ENCODE measurements at regions not wholly inside any gene's neighbourhood (a gene's known extent, or its start where the extent isn't known, plus 50 kb on each side); places are given as distances from the start of the nearest gene placed in this dataset.

DNA sequence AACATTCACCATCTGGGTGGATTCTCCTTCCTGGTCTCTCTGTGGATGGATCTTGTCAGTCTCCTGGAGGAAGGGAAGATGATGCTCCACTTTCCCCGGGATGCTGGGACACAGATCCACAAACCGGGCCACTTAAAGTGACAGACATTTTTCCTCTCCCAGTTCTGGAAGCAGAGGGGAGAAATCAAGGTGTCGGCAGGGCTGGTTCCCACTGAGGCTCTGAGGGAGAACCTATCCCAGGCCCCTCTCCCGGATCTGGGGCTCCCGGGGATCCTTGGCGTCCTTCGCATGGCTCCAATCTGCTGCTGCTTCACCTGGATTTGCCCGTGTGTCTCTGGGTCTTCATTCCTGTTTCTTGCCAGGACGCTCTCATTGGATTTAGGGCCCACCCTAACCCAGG lies 263.1 kb upstream of the TNRC6C start:
- no peak for DNase-seq

DNA sequence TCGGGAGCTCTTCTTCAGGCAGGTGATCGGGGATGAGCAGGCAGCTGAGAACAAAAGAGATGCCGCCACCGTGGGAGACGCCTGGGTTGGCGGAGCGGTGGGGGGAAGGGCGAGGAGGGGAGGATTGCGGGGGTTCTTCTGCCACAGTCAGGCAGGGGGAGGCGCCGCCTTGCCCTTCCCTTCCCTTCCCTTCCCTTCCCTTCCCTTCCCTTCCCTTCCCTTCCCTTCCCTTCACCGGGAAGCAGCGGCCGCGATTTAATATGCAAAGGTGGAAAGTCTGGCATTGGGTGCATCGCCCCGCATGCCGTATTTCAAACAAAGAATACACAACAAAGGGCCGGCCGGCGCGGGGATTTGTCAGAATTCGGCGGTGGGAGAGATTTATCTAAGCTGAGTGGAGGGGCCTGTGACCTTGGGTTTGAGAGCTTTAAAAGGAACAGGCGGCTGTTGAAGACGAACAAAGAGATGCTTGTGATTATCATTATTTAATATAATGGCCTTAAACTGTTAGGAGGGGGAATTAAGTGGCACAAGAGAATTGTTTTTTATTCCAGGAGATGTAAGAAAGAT lies 262.3 kb upstream of the TNRC6C start:
- no peak for DNase-seq

DNA sequence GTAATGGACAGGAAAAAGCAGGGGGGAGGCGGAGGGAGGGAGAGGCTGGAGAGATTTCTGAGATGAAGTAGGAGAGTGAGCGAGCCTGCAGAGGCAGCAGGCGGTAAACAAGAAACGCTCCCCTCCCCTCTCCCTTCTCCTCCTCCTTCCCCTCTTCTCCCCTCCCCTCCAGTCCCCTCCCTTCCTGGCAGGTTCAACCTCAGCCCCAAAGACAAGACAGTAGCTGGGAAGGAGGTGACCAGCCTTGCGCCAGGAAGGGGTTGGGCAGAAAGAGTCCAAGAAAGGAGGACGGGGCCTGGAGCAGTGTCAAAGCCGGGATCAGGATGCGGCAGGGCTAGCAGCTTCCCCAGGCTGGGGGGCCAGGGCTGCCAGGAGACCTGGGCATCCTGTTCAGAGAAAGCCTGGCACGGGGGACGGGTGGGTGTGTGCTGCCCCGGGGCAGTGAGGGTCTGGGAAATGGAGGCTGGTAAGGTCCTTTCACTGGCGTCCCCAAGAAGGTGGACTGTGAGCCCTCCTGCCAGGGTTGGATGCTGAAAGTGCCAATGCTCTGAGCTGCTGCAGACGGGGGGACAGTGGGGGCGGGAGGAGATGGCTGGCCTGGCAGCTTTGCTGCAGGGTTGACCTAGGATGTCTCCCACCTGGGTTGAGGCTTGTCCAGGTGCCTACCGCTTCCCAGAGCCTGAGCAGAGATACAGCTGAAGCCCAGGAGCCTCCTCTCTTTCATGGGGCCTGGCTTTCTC lies 261.6 kb upstream of the TNRC6C start:
- no peak for DNase-seq

GRCh38 chr17:77697480-77698400 lies 260.8 kb upstream of the TNRC6C start:
- no peak for DNase-seq

DNA sequence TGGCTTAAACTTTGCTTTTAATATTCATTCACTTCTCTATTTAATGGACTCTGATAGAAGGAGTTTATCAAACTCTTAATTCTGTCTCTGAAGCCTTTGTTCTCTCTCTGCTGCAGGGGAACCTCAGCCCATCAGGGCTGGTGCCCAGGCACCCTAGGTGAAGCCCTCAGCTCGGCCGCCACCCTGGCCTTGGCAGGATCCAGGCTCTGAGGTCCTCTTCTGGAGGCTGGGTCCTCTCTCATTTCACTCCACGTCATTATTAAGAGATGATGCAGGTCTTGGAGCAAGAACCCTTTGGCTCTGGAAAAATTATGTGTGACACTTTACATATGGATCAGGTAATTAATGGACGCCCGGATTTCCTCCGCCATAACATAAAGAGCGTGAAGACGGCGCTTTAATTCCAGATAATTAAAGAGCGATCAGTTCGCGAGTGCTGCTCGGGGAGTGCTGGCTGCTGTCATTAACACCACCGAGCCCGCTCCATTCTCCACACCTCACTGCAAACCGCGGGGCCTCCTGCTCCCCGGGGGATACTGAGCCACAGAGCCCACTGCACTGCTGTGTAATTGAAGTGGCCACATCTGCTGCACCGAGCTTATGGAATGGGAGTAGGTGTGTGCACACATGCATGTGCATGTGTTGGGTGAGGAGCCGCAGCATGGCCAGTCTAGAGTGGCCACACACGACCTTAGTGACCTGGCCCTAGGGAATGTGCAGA lies 259.4 kb upstream of the TNRC6C start:
- DNase-seq = no peak

DNA sequence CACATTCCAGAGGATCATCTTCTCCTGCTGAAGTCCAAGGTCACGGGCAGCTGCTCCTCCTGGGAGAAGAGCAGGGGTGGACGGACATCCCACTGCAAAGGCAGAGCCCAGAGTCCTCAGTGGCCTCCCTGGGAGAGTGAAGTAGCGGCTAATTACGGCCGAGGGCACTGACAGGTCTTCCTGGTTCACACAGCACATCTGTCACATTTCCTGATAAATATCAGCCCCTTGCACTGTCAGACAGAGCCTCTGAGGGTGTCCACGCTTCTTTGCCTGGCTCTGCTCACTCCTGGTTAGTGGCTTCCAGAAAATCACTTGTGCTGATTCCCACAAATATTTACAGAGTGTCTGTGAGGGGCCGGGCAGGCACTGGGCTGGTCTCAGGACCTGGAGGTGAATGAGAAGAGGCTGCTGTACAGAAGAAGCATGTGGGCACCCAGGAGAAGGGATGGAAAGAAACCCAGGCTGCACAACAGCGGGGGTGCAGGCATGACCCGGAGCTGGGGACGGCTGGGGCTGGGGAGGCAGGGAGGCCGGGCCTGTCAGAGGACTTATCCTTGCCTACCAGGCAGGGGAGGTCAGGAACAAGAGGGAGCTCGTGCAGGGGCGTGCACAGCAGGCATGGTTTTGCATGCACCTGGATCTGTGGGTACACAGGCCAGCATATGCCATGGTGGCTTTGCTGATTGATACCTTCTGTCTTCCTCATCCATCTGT lies 258.2 kb upstream of the TNRC6C start:
- no peak for DNase-seq

DNA sequence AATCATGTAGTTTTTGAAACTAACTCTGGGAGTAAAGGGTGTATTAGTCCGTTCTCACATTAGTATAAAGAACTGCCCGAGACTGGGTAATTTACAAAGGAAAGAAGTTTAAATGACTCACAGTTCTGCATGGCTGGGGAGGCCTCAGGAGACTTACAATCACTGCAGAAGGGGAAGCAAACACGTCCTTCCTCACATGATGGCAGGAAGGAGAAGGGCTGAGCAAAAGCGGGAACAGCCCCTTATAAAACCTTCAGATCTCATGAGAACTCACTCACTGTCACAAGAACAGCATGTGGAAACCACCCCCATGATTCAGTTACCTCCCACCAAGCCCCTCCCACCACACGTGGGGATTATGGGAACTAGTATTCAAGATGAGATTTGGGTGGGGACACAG lies 256.5 kb upstream of the TNRC6C start:
- no peak for DNase-seq

- DNase-seq = no peak
Measured at GRCh38 chr17:77704048-77704815, 254.3 kb upstream of the TNRC6C start.

- no peak for DNase-seq
Measured at GRCh38 chr17:77706938-77707337, 251.6 kb upstream of the TNRC6C start.

- no peak for DNase-seq
Measured at GRCh38 chr17:77707546-77707945, 251.0 kb upstream of the TNRC6C start.

DNA sequence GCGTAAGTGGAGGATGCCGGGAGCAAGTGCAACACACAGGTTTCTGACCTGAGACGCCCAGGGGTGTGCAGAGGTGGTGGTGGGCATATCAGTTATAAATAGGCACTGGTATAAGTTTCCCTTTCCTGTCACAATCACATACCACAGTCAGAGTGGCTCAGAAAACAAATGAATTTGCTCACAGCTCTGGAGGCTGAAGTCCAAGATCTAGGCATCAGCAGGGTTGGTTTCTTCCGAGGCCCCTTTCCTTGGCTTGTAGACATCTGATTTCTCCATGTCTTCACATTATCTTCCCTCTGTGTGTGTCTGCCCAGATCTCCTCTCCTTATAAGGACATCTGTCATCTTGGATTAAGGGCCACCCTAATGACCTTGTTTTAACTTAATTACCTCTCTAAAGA lies 250.5 kb upstream of the TNRC6C start:
- DNase-seq = no peak

DNA sequence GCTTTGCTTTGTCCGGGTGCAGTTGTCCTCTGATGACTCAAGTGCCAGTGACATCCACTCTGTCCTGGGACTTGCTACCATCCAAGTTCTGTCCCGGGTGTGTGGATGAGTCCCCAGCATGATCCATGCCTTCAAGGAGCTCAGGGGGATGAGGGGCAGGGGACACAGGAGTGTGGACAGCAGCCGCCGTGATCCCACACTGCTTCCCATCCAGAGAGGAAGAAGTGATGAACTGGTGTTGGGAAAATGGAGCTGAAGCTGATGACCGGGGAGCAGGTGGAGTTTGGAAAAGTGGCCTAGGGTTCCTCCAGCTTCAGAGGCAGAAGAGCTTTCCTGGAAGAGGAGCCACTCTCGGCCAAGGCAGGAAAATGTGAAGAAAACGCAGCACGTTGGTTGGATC lies 249.6 kb upstream of the TNRC6C start:
- DNase-seq = no peak

GRCh38 chr17:77709594-77709993 lies 248.9 kb upstream of the TNRC6C start:
- DNase-seq = no peak

GRCh38 chr17:77712578-77712977 lies 245.9 kb upstream of the TNRC6C start:
- no peak for DNase-seq

DNA sequence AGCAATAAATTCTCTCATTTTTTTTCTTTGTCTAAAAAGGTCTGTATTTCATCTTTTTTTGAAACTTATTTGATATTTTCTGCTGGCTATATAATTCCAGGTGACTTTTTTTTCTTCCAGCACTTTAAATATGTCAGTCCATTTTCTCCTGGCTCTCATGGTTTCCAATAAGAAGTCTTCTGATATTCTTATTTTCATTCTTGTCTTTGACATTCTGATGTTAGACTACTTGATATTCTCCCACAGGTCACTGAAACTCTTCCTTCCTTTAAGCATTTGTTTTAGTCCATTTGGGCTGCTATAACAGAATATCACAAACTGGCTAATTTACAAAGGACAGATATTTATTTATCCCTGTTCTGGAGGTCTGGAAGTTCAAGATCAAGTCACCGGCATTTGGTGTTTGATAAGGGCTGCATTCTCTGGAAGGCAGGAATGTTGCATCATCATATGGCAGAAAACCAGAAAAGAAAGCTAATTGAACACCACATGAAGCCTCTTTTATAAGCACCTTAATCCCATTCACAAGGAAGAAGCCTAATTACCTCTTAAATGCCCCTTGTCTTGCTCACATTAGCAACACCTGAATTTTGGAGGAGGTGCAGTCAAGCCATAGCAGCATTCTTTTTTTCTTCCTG lies 242.1 kb upstream of the TNRC6C start:
- no peak for DNase-seq

GRCh38 chr17:77717941-77718668 lies 240.4 kb upstream of the TNRC6C start:
- no peak for DNase-seq

- no peak for DNase-seq
Measured at GRCh38 chr17:77718669-77718961, 239.9 kb upstream of the TNRC6C start.

DNA sequence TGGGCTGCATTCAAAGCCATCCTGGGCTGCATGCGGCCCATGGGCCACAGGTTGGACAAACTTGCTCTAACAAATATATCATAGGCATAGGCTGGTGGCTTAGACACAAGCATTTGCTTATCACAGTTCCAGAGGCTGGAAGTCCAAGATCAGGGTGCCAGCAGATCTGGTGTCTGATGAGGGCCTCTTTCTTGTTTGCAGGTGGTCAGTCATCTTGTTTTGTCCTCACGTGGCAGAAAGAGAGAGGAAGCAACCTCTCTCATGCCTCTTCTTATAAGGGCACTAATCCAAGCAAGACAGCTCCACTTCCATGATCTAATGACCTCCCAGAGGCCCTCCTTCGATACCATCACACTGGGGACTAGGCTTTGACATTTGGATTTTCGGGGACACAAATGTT lies 238.7 kb upstream of the TNRC6C start:
- no peak for DNase-seq

GRCh38 chr17:77720946-77721845 lies 237.3 kb upstream of the TNRC6C start:
- no peak for DNase-seq

DNA sequence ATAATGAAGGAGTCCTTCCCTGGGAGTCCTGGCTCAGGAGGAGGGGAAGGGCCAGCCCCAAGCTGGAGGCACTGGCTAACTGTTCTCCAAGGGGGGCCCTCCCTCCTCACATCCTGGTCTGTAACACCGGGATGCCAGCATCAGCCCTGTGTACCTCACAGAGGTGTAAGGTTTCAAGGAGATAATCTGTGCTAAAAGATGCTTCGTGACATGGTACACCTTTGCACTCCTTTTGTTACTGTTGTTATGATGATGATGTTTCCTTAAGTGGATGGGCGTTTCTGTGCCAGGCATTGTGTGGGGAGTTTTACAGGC lies 236.7 kb upstream of the TNRC6C start:
- no peak for DNase-seq

Measured in activated CD4-positive, alpha-beta T cell treated with anti-CD3 and anti-CD28 coated beads, Interleukin-10, Interleukin-2, amounts not matched to agents 100 ng/mL and 50 ng/mL, durations not matched to agents 16 hours and 8 hours (primary cell).